ENCODE measurements at regions not wholly inside any gene's neighbourhood (a gene's known extent, or its start where the extent isn't known, plus 50 kb on each side); places are given as distances from the start of the nearest gene placed in this dataset.

DNA sequence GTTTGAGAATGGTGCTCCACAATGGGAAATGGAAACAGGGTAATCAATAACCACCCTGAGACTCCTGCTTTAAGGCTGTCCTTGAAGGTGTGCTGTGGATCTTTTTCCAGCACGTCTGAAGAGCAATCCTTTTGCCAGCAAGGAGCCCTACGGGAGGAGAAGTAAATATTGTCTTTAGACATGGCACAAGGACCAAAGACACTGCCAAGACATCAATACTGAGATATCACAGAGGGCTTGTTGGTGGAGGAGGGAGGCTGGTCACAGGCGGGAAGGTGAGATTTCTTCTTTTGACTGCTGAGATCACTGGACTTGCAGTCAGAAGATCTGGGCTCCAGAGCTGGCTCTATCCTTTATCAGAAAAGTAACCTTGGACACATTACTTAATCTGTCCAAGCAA is 135.0 kb upstream of the ZNF462 start:
- TF ChIP-seq, protein P1, sequence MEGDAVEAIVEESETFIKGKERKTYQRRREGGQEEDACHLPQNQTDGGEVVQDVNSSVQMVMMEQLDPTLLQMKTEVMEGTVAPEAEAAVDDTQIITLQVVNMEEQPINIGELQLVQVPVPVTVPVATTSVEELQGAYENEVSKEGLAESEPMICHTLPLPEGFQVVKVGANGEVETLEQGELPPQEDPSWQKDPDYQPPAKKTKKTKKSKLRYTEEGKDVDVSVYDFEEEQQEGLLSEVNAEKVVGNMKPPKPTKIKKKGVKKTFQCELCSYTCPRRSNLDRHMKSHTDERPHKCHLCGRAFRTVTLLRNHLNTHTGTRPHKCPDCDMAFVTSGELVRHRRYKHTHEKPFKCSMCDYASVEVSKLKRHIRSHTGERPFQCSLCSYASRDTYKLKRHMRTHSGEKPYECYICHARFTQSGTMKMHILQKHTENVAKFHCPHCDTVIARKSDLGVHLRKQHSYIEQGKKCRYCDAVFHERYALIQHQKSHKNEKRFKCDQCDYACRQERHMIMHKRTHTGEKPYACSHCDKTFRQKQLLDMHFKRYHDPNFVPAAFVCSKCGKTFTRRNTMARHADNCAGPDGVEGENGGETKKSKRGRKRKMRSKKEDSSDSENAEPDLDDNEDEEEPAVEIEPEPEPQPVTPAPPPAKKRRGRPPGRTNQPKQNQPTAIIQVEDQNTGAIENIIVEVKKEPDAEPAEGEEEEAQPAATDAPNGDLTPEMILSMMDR (IDR thresholded peaks at IDR 0.05), result no peak
- no peak for TF ChIP-seq EZH2phosphoT487 (IDR thresholded peaks at IDR 0.05)

All from neural progenitor cell (in vitro differentiated cells).